Renal pelvis (tissue), 1 donor: ENCODE measurements at regions not wholly inside any gene's neighbourhood (a gene's known extent, or its start where the extent isn't known, plus 50 kb on each side); places are given as distances from the start of the nearest gene placed in this dataset.

Source experiments
- DNase-seq: peaks from one replicate; pipeline ENCODE4 v3.0.0-alpha.2; 2013

DNA sequence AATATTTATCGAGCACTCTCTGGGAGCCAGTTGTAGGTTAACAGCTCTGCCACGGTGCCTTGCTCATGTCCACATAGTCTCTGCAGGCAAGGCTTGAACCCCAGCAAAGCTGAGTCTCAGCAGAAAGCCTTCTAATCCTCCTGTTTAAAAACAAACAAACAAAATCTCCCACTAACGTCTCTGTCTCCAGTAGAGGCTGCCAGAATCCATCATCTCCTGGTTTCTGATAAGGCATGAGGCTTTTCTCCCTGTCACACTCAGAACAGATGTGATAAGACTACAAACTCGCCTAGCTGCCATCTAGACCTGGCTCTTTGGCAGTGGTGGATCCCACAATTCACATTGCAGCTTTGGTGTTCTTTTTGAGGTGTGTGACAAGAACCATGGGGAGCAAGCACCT, 813.2 kb downstream of the AACS start:
- no peak for DNase-seq

DNA sequence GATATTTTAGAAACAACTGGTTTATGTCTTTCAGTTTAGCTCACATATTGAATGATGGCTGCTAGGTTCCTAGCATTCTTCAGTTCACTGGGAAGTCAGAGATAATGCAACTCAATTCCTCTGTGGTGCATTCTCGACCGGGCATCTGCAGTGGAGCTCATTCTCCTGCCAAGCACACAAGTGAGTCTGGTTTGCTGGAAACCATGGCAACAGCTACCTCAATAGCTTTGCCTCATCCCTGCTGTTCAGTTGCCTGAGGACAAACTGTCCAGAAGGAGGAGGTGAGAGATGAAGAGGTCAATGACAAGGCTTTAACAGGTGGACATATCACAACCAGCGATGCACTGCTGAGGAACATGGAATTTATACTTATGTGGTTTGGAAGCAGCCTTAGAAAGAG, 816.9 kb downstream of the AACS start:
- DNase-seq = no peak

DNA sequence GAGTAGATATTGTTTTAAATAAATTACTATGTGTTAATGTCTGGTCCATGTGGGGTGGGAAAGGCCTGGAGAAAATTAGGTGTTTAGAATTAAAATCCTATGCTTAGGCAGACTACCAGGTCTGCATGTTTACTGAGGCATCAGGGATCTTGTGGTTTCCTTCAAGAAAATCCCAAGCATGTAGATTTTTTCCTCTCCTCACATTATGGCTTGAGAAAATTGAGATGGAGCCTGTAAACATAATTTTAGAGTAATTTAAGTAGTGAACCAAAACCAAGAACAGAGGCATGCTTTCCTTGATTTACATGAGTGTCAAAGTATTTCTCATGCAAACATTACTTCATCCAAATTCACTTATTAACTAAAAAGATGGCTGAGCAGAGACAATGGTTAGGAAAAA, 823.7 kb downstream of the AACS start:
- DNase-seq = no peak

DNA sequence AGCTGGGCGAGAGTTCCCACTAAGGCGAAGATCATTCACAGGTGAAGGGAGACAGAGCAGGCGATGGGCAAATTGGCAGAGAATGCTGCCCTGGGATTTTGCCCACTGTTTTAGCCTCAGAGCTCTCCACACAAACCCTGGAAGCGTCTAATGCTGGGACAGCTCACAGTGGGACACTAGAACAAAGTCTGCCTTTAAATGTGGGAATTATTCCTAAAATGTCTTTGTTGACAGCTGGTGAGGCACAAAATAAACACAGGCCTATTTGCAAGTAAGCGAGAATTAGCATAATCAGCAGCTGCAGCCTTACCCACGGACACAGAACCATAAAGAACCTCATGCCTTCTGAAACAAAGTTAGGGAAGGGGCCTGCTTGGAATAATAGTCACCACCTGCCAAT, 824.5 kb downstream of the AACS start:
- DNase-seq = no peak

DNA sequence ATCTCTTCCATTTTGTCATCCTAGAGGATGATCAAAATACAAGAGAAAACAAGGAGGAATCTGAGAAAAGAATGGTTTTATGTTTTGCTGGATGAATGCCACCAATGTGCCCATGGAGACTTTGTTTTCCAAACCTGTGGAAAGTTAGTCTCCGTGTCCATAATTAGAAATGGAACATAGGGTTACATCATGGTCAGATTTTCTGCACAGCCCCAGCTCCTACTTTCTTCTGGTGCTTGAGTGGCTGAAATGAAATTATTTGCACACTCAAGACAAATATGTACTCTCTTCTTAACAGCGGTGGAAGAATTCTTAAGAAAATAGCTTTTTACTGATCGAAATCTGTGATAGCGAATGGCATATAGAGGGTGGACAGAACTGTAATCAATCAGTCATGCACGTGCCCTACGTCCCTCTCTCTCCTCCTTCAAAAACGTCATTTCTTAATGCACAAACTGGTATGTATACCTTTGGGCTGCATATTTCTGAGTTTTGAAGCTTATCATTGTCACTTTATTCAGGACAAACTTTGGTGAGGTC, 825.2 kb downstream of the AACS start:
- no peak for DNase-seq

DNA sequence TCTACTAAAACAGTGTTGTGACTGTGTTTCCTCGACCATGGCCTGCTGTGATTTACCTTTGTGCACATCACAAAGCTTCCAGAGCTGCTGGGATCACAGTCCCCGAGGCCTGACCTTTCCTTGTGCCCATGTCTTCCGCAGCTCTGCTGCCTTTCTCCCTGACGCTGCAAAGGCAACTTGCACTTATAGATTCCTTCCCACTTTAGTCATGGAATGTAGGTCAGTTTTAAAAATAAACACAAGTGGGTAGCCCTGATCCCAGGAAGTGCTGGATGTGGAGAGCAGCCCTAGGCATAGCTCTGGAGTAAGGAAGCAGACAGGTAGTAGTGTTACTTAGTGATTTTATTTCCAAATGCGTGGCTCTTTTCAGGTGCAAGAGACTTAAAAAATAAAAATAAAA, 825.7 kb downstream of the AACS start:
- DNase-seq = no peak

DNA sequence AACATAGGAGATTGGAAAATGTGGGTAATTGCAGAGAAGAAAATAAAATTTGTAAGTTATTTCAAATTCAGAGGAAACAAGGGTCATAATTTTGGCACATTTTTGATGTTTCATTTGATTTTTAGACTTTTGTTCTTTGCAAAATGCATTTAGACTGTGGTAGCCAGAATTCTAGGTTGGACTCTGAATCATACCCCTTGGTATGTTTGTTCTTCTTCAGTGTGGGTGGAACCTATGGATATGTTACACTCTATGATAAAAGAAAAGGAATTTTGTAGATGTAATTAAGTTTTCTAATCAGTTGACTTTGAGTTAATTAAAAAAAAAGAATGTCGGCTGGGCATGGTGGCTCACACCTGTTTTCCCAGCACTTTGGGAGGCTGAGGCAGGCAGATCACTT, 827.0 kb downstream of the AACS start:
- DNase-seq = no peak

DNA sequence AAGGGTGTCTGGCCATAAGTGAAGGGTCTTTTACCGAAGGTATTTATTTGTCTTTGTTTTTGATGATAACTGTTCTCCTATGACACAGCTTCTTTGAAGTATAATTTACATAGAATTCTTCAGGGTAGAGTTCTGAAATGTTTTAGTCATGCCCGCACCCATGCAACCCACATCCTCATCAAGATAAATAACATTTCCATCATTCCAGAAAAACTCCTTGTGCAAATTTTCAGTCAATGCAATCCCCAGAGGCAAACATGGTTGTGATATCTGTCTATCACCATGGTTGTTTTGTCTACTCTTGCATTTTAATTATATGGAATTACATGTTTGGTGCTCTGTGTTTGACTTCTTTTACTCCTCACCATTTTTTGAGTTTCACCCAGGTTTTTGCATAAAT, 837.8 kb downstream of the AACS start:
- no peak for DNase-seq

DNA sequence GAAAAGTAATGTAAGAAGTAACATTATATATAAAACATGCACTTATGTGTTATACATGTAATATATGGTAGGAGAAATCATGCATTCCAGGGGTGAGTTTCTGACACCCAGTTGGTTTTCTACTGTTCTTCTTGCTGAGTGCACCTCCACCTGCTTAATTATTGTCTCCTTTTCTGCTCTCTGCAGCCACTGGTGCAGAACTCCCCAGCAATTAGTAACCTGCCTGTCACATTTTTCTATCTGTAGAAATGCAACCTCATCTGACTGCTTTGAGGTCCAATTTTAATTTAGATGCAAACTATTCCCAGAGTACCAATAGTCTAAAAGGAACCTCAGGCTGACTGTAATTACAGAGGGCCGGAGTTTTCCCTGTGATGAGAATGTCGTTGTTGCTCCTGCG, 842.1 kb downstream of the AACS start:
- DNase-seq = peak; percentile 8

DNA sequence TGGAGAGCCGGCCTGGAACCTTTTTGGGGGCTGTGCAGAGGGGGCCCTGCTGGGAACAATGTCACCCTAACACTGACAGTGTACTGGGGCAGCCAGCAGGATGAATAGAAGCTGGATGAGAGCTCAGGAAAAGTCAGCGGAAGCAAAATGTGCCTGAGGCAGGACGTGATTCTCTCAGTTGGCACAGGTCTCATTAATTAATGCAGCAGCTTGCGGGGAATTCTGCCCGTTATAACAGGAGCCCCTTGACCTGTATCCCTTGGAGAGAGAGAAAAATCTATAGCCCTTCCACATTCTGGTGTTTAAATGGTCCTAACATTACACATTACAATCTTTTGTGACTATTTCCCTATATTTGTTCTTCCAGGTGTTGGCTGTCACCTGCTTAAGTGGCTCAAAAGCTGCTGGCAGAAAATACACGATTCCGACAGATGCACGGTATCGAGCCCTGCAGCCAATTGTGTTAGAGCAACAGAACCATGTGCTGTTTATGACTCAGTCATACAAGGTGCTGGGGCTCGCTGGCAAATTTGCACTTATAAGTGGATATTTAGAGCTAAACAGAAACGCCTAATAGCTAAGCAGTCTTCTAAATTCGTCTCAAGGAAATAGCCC, 854.7 kb downstream of the AACS start:
- no peak for DNase-seq

DNA sequence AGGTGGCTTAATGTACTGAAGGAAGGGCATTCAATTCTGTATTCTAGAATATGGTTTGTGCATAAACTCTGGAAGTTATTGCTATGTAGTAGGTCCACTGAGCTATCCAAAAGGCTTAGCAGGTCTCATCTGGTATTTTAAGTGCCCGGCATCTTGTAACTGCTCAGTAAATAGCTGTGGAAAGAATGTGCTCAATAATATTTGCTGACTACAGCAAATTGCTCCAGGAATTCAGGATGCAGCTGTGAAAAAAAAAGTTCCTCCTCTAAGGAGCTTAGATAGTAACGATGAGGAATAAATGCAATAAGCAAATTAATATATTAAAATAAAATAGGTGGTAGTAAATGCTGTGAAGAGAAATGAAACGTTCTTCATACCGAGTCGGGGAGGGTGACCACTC, 857.1 kb downstream of the AACS start:
- no peak for DNase-seq

DNA sequence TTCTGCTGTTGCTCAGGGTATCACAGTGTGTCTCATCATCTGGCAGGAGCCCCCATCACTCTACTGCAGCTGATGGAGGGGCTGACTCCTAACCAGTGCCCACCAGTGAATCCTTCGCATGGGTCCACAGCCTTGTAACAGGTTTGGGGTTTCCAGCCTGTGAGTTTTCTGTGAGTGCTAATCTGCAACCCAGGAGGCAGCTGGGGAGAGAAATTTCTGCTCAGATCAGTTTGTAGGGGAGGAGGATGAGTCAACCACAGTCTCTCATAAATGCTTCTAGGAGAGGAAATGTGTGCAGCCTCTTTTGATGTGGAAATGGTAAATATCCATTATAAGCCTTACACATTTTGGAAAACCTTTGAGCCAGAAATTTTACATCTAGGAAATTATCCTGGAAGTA, 871.3 kb downstream of the AACS start:
- no peak for DNase-seq

DNA sequence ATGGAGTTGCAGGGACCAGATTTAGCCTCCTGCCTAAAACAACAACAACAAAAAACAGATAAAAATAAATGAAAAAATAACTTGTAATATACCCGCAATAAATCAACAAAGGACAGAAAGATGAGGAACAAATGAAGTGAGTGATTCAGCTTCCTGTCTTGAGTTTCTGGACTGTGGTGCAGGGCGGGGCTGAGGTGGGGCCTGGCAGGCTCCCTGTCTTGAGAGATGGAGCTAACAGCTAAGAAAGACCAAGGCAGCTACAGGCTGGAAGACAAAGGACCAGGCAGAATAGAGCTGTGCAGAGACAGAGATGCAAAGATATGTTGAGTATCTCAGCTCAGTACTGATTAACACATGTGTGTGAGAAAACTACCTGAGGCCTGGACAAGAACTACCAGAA, 879.2 kb downstream of the AACS start:
- no peak for DNase-seq

DNA sequence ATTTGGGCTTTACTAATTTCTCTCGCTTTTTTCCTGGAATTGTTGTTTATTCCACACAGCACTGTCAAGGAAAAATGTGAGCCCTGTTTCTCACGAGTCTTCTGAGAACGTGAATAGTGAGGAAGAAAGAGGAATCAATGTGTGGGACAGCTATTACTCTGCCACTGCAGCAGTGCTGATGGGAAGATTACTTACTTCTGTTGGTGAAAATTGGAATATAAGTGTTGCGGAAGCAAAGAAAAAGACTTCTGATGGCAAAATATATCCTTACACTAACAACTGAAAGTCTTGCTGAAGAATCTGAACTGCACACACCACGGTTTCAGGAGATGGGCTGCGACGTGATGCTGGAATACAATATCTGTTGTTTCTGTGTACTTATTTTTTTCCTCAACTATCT, 884.2 kb downstream of the AACS start:
- DNase-seq = no peak

DNA sequence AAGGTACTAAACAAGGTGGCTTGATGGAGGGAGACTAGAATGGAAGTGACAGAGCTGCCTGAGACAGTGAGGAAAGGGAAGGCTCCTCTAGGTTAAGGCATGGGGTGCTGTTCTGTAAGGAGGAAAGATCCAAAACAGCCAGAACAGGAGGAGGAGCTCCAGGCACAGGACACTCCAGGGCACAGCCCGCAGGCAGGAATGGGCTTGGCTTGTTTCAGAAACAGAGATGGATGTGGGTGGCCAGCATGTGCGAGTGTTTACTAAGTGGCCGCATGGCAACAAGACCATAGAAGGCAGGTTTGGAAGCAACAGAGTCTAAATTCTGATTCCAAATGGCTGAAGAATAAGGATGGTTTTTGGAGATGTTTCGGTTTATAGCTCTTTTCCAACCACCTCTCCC, 889.1 kb downstream of the AACS start:
- no peak for DNase-seq

DNA sequence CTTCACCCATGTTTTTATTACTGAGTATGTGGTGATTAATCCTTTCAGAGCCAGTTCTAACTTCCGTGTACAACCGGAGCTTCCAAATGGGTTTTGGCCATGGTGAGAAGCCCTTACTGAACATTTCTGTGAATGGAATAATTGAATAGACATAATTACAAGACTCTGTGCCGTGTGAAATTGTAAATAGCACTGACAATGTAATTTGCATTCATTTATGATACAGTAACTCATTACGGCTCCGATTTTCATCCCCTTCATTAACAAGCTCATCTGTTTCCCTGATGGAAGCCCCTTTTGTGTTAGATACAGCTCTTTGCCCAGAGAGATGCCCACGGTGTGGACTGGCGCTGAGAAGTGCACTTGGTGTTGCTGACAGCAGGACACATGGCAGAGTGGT, 891.0 kb downstream of the AACS start:
- DNase-seq = no peak

DNA sequence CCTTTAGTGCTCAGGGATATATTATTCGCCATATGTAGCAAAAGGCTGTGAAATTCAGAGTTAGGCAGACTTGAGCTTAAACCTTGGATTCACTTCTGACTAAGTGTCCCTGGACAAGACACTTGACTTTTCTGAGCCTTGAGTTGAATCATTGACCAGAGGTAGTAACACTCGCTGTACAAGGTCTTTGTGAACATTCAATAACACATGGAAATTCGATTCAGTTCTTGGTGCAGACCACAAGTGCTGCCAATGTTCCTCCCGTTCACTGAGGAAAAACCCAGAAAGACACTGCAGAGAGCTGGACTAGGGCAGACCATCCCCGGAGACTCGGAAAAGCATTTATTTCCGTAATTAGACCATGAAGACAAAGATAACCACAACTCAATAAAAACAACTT, 901.4 kb downstream of the AACS start:
- no peak for DNase-seq

DNA sequence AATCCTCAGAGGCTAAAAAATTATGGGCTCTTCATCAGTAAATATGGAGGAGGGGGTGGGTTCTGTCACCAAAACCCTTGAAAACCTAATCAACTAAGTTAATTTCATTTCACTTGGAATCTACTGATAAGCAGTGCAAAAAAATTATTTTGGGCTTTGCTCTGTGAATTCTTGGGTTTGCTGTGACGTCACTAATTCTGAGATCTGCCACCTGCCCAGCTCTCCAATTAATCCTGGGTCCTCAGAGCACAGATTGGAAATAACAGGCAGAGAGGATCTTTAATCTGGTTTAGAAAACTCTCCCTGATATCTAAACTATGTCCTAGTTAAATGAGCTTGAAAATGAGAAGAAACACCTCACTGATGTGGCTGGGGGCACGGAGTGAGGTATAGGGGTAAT, 903.2 kb downstream of the AACS start:
- no peak for DNase-seq

DNA sequence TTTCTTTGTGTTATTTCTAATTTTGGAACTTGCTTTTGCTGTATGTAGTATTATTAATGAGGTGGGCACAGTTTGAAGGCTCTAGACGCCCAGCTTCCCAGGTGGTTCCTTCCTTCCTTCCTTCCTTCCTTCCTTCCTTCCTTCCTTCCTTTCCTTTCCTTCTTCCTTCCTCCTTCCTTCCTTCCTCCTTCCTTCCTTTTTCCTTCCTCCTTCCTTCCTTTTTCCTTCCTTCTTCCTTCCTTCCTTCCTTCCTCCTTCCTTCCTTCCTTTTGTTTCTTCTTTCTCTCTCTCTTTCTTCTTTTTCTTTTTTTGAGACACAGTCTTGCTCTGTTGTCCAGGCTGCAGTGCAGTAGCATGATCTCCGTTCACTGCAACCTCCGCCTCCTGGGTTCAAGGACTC, 906.7 kb downstream of the AACS start:
- DNase-seq = no peak

DNA sequence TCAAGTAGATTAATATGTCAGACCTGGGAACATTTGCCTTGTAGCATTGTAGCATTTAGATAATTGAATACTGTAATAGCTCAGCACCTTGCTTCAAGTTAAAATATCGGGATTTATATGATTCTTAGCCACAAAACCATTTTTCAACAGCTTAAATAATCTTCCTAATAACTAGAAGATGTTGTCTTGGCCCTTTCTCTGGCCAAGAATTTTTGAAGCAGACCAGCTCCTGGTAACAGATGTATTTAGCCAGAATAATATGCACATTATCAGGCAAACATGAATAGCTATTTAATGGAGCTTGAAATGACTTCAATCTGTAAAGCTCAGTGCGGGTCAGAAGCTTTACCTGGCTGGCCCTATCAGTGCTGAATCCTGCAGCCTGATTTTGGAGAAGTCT, 913.1 kb downstream of the AACS start:
- no peak for DNase-seq

DNA sequence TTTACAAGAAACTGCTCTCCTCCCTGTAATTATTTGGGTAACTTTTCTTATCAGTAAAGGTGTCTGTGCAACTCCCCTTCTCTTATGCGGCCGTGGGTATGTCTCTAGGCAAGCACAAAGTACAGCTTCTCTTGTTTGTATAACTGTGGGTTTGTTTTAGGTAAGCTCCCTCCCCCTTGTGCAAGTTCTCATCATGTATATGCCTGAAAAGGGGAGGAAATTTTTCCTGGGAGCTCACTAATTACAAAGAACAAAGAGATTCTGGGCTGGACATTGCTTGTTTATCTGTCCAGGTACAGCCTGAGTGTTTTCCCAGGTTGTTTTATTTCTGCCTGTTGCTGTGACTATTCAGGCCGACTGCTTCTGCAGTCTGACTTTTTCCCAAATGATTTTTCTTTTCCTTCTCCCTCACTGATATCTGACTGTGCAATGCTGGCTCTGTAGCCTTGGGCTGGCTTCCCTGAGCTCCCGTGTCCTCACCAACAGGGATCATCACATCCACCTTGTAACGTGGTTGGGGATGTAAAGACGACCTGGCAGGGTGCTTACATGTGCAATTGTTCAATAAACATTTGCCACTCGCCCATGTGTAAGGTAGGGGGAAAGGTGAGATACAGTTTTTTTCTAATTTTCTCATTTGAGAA, 916.5 kb downstream of the AACS start:
- no peak for DNase-seq

DNA sequence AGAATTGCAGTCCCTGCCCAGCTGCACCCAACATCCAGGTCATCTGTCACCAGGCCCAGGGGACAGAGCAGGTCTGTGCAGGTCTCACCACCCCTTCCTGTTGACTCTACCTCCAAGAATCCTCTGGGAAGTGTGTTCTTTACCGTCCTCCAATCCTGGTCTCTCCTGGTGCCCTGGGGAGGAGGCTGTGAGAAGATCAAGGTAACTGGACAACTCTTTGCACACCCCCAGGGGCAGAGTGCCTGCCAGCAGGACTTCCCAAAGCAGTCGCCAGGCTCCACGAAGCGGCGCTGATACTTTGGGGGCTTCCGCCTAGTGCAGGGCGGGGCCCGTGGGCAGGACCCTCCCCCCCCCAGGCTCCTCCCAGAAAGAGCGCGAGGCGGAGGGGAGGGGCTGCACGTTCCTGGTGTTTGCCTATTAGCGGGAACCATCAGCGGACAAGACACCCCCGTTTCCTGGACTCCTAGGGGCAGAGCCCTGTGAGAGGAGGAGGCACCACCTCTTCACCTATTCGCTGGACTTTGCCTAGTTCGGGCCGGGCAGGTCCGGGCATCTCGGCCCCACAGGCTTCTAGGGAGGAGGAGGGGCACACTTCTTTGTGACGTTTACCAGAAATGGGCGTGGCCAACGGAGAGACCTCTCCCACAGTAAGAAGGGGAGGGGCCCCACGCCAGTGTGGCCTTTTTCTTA, 918.0 kb downstream of the AACS start:
- peak; percentile 89 for DNase-seq

DNA sequence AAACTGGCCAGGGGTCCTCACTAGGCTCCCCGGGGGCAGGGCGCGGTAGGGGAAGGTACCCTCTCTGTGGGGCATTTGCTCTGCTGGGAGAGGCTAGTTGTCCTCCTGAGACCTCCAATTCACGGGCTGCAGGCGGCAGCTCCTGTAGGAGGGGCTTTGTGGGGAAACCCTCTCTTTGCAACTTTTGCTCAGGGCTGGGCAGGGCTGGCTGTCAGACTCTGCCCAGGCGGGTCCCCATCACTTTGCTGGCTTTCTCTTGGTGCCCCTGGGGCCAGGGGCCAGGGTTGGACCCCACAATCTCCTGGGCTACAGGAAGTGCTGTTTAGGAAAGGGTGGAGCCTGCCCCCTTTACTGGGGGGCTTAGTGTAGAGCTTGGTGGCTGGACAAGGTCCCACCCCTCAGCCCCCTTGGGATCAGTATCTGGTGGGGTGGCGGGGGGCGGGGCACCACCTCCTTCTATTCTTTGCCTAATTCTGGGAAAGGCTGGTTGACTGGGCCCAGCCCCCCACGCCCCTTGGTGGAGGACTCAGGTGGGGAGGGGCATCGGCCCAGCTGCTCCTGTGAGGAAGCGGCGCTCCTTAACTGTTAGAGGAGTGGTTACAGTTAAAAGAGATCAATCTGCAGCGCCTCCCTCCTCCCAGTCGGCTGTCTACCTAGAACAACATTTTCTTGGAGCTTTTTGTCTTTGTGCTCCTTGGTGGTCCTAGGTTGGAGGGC, 918.7 kb downstream of the AACS start:
- peak; percentile 14 for DNase-seq
